Suprapubic skin (tissue), 4 donors: ENCODE measurements at regions not wholly inside any gene's neighbourhood (a gene's known extent, or its start where the extent isn't known, plus 50 kb on each side); places are given as distances from the start of the nearest gene placed in this dataset.

ENCODE experiments used
- DNase-seq, 2 donors: peaks; one replicate each; pipeline ENCODE4 v3.0.0-alpha.2; 2019; ENCODE audit warnings: low spot score in 2 of 2
- H3K27ac ChIP-seq: fragments of 200-600 bp; sonication (generic); one replicate; pipeline ENCODE4 v1.5.1; 2019
- H3K27me3 ChIP-seq: fragments of 200-600 bp; sonication (generic); one replicate; pipeline ENCODE4 v1.5.1; 2019
- H3K36me3 ChIP-seq: fragments of 200-600 bp; sonication (generic); one replicate; pipeline ENCODE4 v1.5.1; 2019
- H3K4me1 ChIP-seq: fragments of 200-600 bp; sonication (generic); one replicate; pipeline ENCODE4 v1.5.1; 2019
- H3K4me3 ChIP-seq: fragments of 200-600 bp; sonication (generic); one replicate; pipeline ENCODE4 v1.5.1; 2019; ENCODE audit warnings: mild to moderate bottlenecking
- H3K9me3 ChIP-seq: fragments of 200-600 bp; sonication (generic); one replicate; pipeline ENCODE4 v1.5.1; 2019
- EP300 ChIP-seq: sonication (generic); formaldehyde crosslinking; IDR thresholded peaks from one replicate; pipeline ENCODE4 v1.6.1; 2017; ENCODE audit warnings: antibody characterized with exemption
- POLR2A ChIP-seq, 2 donors: fragments of 450-650 bp; IDR thresholded peaks; one replicate each; pipeline ENCODE4 v1.6.1; 2017; ENCODE audit warnings: antibody characterized with exemption in 2 of 2, mild to moderate bottlenecking in 2 of 2, moderate library complexity in 2 of 2
- POLR2AphosphoS5 ChIP-seq, 3 donors: sonication (generic); formaldehyde crosslinking; IDR thresholded peaks; one replicate each; pipeline ENCODE4 v1.6.1; 2017; ENCODE audit warnings: antibody characterized with exemption in 3 of 3
- WGBS: methylation state at CpG from one replicate; pipeline ENCODE4 v1.1.5; 2018; 5-methylcytosine and 5-hydroxymethylcytosine counted together
- TF ChIP-seq, protein P1 (sequence below), 2 donors: fragments of 200-600 bp in 1 of 2; fragments of 450-650 bp in 1 of 2; sonication (generic) in 1 of 2; IDR thresholded peaks; one replicate each; pipeline ENCODE4 v1.5.1; 2016 to 2019; ENCODE audit warnings: antibody characterized with exemption in 2 of 2, mild to moderate bottlenecking in 1 of 2, moderate library complexity in 1 of 2

DNA sequence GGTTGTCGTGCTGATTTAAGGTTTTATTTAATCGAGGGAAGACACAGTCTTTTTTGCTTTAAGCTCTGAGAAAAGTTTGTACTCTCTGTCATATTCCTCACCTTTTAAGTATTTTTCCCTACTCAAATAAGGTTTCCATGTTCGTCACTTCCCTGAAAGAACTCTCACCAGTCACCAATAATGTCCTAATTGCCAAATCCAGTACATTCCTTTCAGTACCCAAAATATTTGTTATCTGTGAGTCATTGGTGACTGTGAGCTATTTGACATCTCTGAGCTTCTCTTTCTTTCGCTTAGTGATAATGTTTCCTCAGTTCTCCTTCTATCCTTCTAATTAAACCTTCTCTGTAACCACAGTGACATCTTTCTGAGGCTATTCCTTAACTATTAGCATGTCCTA, 874.2 kb upstream of the ADGRL2 start:
- no peaks in the 10 kb centered on the region for H3K36me3 ChIP-seq
- no peak for DNase-seq
- no peak overlapping the region for H3K4me3 ChIP-seq
- no peak overlapping the region for H3K27ac ChIP-seq
- H3K4me1 ChIP-seq = no peaks in the 10 kb centered on the region
- 84% methylated on average over 4 of the region's 4 CpGs for WGBS
- H3K9me3 ChIP-seq = peaks cover 10% of the 10 kb centered on the region
- H3K27me3 ChIP-seq = no peaks in the 10 kb centered on the region
- no peak for TF ChIP-seq POLR2A (IDR thresholded peaks at IDR 0.05)
- TF ChIP-seq, protein P1, sequence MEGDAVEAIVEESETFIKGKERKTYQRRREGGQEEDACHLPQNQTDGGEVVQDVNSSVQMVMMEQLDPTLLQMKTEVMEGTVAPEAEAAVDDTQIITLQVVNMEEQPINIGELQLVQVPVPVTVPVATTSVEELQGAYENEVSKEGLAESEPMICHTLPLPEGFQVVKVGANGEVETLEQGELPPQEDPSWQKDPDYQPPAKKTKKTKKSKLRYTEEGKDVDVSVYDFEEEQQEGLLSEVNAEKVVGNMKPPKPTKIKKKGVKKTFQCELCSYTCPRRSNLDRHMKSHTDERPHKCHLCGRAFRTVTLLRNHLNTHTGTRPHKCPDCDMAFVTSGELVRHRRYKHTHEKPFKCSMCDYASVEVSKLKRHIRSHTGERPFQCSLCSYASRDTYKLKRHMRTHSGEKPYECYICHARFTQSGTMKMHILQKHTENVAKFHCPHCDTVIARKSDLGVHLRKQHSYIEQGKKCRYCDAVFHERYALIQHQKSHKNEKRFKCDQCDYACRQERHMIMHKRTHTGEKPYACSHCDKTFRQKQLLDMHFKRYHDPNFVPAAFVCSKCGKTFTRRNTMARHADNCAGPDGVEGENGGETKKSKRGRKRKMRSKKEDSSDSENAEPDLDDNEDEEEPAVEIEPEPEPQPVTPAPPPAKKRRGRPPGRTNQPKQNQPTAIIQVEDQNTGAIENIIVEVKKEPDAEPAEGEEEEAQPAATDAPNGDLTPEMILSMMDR (IDR thresholded peaks at IDR 0.05) = no peak
- no peak for TF ChIP-seq EP300
- TF ChIP-seq POLR2AphosphoS5 (IDR thresholded peaks at IDR 0.05) = no peak

DNA sequence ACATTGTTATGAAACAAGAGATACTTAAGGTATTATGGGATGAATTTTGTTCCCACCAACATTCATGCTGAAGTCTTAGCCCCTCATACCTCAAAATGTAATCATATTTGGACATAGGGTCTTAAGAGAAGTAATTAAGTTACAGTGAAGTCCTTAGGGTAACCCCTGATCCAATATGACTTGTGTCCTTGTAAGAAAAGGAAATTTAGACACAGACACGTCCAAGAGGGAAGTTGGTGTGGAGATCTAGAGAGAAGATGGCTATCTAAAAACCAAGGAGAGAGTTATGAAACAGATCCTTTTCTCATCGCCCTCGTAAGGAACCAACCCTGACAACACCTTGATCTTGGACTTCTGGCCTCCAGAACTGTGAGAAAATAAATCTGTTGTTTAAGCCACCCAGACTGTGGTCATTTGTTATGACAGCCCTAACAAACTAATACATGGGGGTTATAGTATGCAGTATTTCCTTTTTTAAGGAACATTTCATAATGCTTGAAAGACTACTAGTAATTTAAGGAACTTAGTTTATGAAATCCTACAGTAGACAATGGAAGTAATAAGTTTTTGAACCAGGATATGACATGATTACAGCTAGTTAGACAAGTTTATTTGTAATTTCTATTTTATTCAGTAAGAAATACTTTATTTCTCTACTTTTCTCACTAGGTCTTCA, 875.5 kb upstream of the ADGRL2 start:
- TF ChIP-seq, protein P1 (IDR thresholded peaks at IDR 0.05) = no peak
- TF ChIP-seq EP300 (no peak), POLR2A (IDR thresholded peaks at IDR 0.05) (no peak), POLR2AphosphoS5 (IDR thresholded peaks at IDR 0.05) (no peak)
- H3K4me1 ChIP-seq = no peaks in the 10 kb centered on the region
- H3K9me3 ChIP-seq = peaks cover 3% of the 10 kb centered on the region
- no peak for DNase-seq
- H3K4me3 ChIP-seq = no peak overlapping the region
- no peaks in the 10 kb centered on the region for H3K36me3 ChIP-seq
- no peak overlapping the region for H3K27ac ChIP-seq
- H3K27me3 ChIP-seq = no peaks in the 10 kb centered on the region
- 91% methylated on average over 3 of the region's 3 CpGs for WGBS

DNA sequence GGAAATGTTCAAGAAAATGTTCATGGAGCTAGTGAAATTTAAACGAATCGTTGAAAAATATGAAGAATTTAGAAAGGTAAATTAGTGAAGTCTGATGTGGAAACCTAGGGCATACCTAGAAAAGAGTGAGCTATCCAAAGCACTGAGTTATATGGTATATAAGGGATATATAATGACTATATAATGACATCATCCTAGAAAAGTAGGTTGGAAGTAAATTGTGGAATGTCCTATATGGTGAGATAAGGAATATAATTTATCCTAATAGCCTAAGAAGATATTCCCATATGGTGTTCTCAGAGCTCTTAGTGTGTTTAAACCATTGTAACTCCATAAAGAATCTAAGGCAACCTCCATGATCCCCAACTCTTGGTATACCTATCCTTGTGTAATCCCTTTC, 876.4 kb upstream of the ADGRL2 start:
- Histone ChIP-seq H3K36me3 (no peaks in the 10 kb centered on the region), H3K4me3 (no peak overlapping the region), H3K4me1 (no peaks in the 10 kb centered on the region), H3K27me3 (no peaks in the 10 kb centered on the region), H3K27ac (no peak overlapping the region), H3K9me3 (no peaks in the 10 kb centered on the region)
- 93% methylated on average over 2 of the region's 2 CpGs for WGBS
- DNase-seq = no peak
- TF ChIP-seq POLR2AphosphoS5 (IDR thresholded peaks at IDR 0.05) (no peak), POLR2A (IDR thresholded peaks at IDR 0.05) (no peak), EP300 (no peak)
- TF ChIP-seq, protein P1 (IDR thresholded peaks at IDR 0.05) = no peak

GRCh38 chr1:80922906-80923305, 877.8 kb upstream of the ADGRL2 start:
- TF ChIP-seq POLR2A (IDR thresholded peaks at IDR 0.05) (no peak), EP300 (no peak), POLR2AphosphoS5 (IDR thresholded peaks at IDR 0.05) (no peak)
- TF ChIP-seq, protein P1 (IDR thresholded peaks at IDR 0.05) = no peak
- 71% methylated on average over 1 of the region's 1 CpG for WGBS
- no peaks in the 10 kb centered on the region for H3K36me3 ChIP-seq
- no peaks in the 10 kb centered on the region for H3K9me3 ChIP-seq
- H3K27me3 ChIP-seq = no peaks in the 10 kb centered on the region
- no peaks in the 10 kb centered on the region for H3K4me1 ChIP-seq
- DNase-seq = no peak
- H3K4me3 ChIP-seq = no peak overlapping the region
- no peak overlapping the region for H3K27ac ChIP-seq

- no peak for DNase-seq
- WGBS = 55% methylated on average over 6 of the region's 6 CpGs
- Histone ChIP-seq H3K4me3 (no peak overlapping the region), H3K36me3 (no peaks in the 10 kb centered on the region), H3K27me3 (no peaks in the 10 kb centered on the region), H3K27ac (no peak overlapping the region), H3K4me1 (no peaks in the 10 kb centered on the region), H3K9me3 (no peaks in the 10 kb centered on the region)
- TF ChIP-seq POLR2A (IDR thresholded peaks at IDR 0.05) = no peak
- TF ChIP-seq POLR2AphosphoS5 (IDR thresholded peaks at IDR 0.05) = no peak
- TF ChIP-seq, protein P1 (IDR thresholded peaks at IDR 0.05) = no peak
- no peak for TF ChIP-seq EP300
Measured at GRCh38 chr1:80919426-80919825, 881.3 kb upstream of the ADGRL2 start.
